Fibroblast of lung (primary cell): ENCODE measurements at regions not wholly inside any gene's neighbourhood (a gene's known extent, or its start where the extent isn't known, plus 50 kb on each side); places are given as distances from the start of the nearest gene placed in this dataset.
A peak's percentile ranks its signal among the peaks of the same experiment; 100 is the strongest.

ENCODE experiments used
- CTCF ChIP-seq, 2 donors: IDR thresholded peaks in 1 of 2; conservative IDR thresholded peaks in 1 of 2; 1 replicate in 1 of 2; 2 replicates in 1 of 2; pipeline ENCODE4 v1.5.1; 2011 to 2012; ENCODE audit warnings: low read length in 2 of 2, control low read depth in 1 of 2, inconsistent platforms in 1 of 2, low read depth in 1 of 2, mild to moderate bottlenecking in 1 of 2
- EZH2 ChIP-seq: IDR thresholded peaks from 2 replicates; pipeline ENCODE4 v1.5.1; 2012; ENCODE audit warnings: low read length, control low read depth, mild to moderate bottlenecking; ENCODE audit errors: missing control alignments

GRCh38 chr13:107205318-107206104, 637.6 kb upstream of the ARGLU1 start:
- TF ChIP-seq CTCF (conservative IDR thresholded peaks at IDR 0.05 in 1 of 2, IDR thresholded peaks at IDR 0.05 in 1 of 2; ENCODE audit: low read depth in 1 of 2, low read length in 2 of 2) (peak; percentile 96 to 97), EZH2 (no peak)
